Astrocyte of the cerebellum (primary cell): ENCODE measurements at regions not wholly inside any gene's neighbourhood (a gene's known extent, or its start where the extent isn't known, plus 50 kb on each side); places are given as distances from the start of the nearest gene placed in this dataset.

Experiments used
- DNase-seq: peaks from one replicate; pipeline ENCODE4 v3.0.0-alpha.2; 2011; ENCODE audit warnings: low read depth
- H3K4me3 ChIP-seq: 2 replicates; pipeline ENCODE4 v1.5.1; 2011; ENCODE audit warnings: mild to moderate bottlenecking, low read depth, low read length, moderate library complexity
- in situ Hi-C: cut with HindIII; loops from 2 replicates; pipeline ENCODE4 v1.10.0; 2017; ENCODE audit warnings: low sequenced_read_pairs
- TF ChIP-seq, protein P1 (sequence below): IDR thresholded peaks from 2 replicates; pipeline ENCODE4 v1.5.1; 2012; ENCODE audit warnings: low read length, low read depth, moderate library complexity, mild to moderate bottlenecking; ENCODE audit errors: missing control alignments

DNA sequence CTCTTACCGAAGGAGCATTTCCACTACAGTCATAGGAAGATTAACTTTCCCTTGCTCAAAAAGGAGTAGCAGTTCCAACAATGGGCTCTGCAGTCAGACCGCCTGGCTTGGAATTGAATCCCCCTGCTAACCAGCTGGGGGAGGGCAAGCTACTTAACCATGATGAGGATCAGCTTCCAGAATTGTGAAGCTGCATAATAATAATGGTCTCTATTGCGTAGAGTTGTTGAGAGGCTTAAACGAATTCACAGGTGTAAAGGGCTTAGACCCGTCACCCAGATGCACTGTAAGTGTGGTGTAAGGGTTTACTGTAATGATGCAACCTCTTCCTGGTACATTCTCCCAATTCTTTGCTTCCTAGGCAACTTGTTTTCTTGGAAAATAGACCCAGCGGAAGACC lies 185.2 kb upstream of the RGMA start:
- DNase-seq: no peak
- no peak overlapping the region for H3K4me3 ChIP-seq
- in situ Hi-C loops: no loop called here
- TF ChIP-seq, protein P1, sequence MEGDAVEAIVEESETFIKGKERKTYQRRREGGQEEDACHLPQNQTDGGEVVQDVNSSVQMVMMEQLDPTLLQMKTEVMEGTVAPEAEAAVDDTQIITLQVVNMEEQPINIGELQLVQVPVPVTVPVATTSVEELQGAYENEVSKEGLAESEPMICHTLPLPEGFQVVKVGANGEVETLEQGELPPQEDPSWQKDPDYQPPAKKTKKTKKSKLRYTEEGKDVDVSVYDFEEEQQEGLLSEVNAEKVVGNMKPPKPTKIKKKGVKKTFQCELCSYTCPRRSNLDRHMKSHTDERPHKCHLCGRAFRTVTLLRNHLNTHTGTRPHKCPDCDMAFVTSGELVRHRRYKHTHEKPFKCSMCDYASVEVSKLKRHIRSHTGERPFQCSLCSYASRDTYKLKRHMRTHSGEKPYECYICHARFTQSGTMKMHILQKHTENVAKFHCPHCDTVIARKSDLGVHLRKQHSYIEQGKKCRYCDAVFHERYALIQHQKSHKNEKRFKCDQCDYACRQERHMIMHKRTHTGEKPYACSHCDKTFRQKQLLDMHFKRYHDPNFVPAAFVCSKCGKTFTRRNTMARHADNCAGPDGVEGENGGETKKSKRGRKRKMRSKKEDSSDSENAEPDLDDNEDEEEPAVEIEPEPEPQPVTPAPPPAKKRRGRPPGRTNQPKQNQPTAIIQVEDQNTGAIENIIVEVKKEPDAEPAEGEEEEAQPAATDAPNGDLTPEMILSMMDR: no peak

DNA sequence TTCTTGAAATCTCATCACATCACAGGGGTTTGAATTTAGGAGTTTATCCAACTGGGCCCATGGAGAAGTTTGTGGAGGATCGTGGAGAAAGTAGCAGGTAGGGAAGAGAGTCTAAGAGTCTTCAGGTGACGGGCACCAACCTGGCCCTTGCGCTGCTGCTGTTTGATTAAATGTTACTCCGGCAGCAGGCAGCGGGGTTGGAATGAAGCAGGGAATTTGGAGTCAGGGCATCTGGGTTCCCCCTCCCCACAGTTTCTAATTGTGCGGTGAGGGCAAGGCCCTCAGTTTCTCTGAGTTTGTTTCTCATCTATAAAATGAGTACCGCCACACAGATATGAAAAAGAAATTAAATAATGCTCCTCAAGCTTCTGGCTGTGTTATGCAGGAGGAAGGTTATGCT lies 182.9 kb upstream of the RGMA start:
- H3K4me3 ChIP-seq: no peak overlapping the region
- in situ Hi-C loops: no loop called here
- no peak for DNase-seq
- TF ChIP-seq, protein P1: no peak

- no peak for DNase-seq
- H3K4me3 ChIP-seq: no peak overlapping the region
- in situ Hi-C loops: no loop called here
- TF ChIP-seq, protein P1: no peak
Observed at GRCh38 chr15:93270937-93271467, 182.0 kb upstream of the RGMA start.

DNA sequence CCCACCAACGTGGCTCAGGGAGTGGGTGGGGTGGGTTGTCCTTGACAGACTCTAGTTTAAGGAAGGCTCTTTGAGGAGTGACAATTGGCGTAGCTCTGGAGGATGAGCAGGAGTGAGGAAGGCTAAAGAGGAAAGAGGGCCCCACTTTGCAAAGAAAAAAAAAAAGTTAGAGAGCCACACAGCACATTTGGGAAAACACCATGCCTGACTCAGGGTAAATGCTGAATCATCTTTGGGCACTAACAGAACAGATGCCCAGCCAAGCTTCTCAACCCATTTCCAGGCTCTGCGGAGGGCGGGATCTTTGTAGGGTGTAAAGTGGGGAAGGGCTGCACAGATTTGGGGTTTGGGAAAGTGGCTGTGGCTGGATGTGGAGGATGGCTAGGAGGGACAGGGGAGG lies 179.1 kb upstream of the RGMA start:
- in situ Hi-C loops: loop anchor here (5.0 kb wide), 1 partner anchor 94 kb away; no protein-coding TSS in a partner anchor

GRCh38 chr15:93266291-93266690 lies 177.3 kb upstream of the RGMA start:
- in situ Hi-C loops: loop anchor here (5.0 kb wide), 1 partner anchor 96 kb away; no protein-coding TSS in a partner anchor
- no peak for DNase-seq
- TF ChIP-seq, protein P1: no peak
- H3K4me3 ChIP-seq: no peak overlapping the region

More for the DNA sequence above, 179.1 kb upstream of the RGMA start:
- H3K4me3 ChIP-seq: no peak overlapping the region
- no peak for DNase-seq
- TF ChIP-seq, protein P1: no peak

DNA sequence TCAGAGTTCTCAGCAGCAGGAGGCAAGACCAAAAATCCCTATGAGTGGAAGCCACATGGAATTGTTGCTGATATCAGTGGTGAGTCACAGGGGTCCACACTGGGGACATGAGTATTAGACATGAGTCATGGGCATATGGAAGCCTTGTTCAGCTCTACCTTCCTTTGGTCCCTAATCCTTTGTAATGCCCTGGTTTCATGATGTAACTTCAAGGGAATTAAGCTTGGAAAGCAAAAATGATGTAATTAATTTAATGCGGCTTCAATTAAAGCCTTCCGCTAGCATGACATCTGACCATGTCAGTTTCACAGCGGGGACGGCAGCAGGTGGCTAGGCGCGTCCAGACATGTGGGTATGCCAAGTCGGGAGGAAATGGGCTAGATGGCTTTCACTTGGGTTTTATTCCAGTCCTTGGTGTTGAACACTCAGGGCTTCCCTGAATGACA lies 176.1 kb upstream of the RGMA start:
- TF ChIP-seq, protein P1: no peak
- in situ Hi-C loops: loop anchor here (5.0 kb wide), 1 partner anchor 97 kb away; no protein-coding TSS in a partner anchor
- no peak overlapping the region for H3K4me3 ChIP-seq
- no peak for DNase-seq
